ENCODE measurements at regions not wholly inside any gene's neighbourhood (a gene's known extent, or its start where the extent isn't known, plus 50 kb on each side); places are given as distances from the start of the nearest gene placed in this dataset.

GRCh38 chr4:125956276-125956675 lies 641.5 kb downstream of the FAT4 start:
- no peaks in the 10 kb centered on the region for H3K4me1 ChIP-seq
- TF ChIP-seq POLR2A (IDR thresholded peaks at IDR 0.05) (no peak), EP300 (IDR thresholded peaks at IDR 0.05) (no peak), POLR2AphosphoS5 (IDR thresholded peaks at IDR 0.05) (no peak)
- TF ChIP-seq, protein P1, sequence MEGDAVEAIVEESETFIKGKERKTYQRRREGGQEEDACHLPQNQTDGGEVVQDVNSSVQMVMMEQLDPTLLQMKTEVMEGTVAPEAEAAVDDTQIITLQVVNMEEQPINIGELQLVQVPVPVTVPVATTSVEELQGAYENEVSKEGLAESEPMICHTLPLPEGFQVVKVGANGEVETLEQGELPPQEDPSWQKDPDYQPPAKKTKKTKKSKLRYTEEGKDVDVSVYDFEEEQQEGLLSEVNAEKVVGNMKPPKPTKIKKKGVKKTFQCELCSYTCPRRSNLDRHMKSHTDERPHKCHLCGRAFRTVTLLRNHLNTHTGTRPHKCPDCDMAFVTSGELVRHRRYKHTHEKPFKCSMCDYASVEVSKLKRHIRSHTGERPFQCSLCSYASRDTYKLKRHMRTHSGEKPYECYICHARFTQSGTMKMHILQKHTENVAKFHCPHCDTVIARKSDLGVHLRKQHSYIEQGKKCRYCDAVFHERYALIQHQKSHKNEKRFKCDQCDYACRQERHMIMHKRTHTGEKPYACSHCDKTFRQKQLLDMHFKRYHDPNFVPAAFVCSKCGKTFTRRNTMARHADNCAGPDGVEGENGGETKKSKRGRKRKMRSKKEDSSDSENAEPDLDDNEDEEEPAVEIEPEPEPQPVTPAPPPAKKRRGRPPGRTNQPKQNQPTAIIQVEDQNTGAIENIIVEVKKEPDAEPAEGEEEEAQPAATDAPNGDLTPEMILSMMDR (IDR thresholded peaks at IDR 0.05), result no peak
- H3K9me3 ChIP-seq, result no peaks in the 10 kb centered on the region
- no peak overlapping the region for H3K27ac ChIP-seq
- DNase-seq, result no peak
- no peaks in the 10 kb centered on the region for H3K36me3 ChIP-seq
- WGBS, 2 donors, result 90 to 100% methylated on average over 1 of the region's 1 CpG
- no peak overlapping the region for H3K4me3 ChIP-seq
- no peaks in the 10 kb centered on the region for H3K27me3 ChIP-seq
- ATAC-seq (ENCODE audit: low FRiP score in 2 of 2), result no peak

- Histone ChIP-seq H3K27ac (no peak overlapping the region), H3K27me3 (no peaks in the 10 kb centered on the region), H3K36me3 (no peaks in the 10 kb centered on the region), H3K9me3 (no peaks in the 10 kb centered on the region), H3K4me3 (no peak overlapping the region), H3K4me1 (no peaks in the 10 kb centered on the region)
- DNase-seq (no peak), ATAC-seq (ENCODE audit: low FRiP score in 2 of 2) (no peak)
- no peak for TF ChIP-seq POLR2A (IDR thresholded peaks at IDR 0.05)
- TF ChIP-seq EP300 (IDR thresholded peaks at IDR 0.05), result no peak
- TF ChIP-seq, protein P1 (IDR thresholded peaks at IDR 0.05), result no peak
- no peak for TF ChIP-seq POLR2AphosphoS5 (IDR thresholded peaks at IDR 0.05)
These were observed 643.8 kb downstream of the FAT4 start for GRCh38 chr4:125958519-125958918.

GRCh38 chr4:125961626-125962025 lies 646.9 kb downstream of the FAT4 start:
- DNase-seq, result peak in 1 of 2 donors; percentile 20
- H3K27ac ChIP-seq, result no peak overlapping the region
- no peaks in the 10 kb centered on the region for H3K9me3 ChIP-seq
- H3K36me3 ChIP-seq, result no peaks in the 10 kb centered on the region
- ATAC-seq (ENCODE audit: low FRiP score in 2 of 2), result peak in 1 of 2 donors; percentile 43
- H3K4me1 ChIP-seq, result no peaks in the 10 kb centered on the region
- no peaks in the 10 kb centered on the region for H3K27me3 ChIP-seq
- WGBS, 2 donors, result 91 to 100% methylated on average over 3 to 5 of the region's 5 CpGs
- H3K4me3 ChIP-seq, result no peak overlapping the region
- TF ChIP-seq, protein P1 (IDR thresholded peaks at IDR 0.05), result no peak
- TF ChIP-seq EP300 (IDR thresholded peaks at IDR 0.05) (no peak), POLR2A (IDR thresholded peaks at IDR 0.05) (no peak), POLR2AphosphoS5 (IDR thresholded peaks at IDR 0.05) (no peak)

- WGBS, 2 donors, result 80 to 81% methylated on average over 4 of the region's 4 CpGs
- Histone ChIP-seq H3K27me3 (no peaks in the 10 kb centered on the region), H3K9me3 (no peaks in the 10 kb centered on the region), H3K4me1 (no peaks in the 10 kb centered on the region), H3K27ac (no peak overlapping the region), H3K36me3 (no peaks in the 10 kb centered on the region), H3K4me3 (no peak overlapping the region)
- no peak for DNase-seq
- TF ChIP-seq POLR2A (IDR thresholded peaks at IDR 0.05) (no peak), POLR2AphosphoS5 (IDR thresholded peaks at IDR 0.05) (no peak), EP300 (IDR thresholded peaks at IDR 0.05) (no peak)
- TF ChIP-seq, protein P1 (IDR thresholded peaks at IDR 0.05), result no peak
- no peak for ATAC-seq (ENCODE audit: low FRiP score in 2 of 2)
These were observed 661.2 kb downstream of the FAT4 start for GRCh38 chr4:125975861-125976397.

DNA sequence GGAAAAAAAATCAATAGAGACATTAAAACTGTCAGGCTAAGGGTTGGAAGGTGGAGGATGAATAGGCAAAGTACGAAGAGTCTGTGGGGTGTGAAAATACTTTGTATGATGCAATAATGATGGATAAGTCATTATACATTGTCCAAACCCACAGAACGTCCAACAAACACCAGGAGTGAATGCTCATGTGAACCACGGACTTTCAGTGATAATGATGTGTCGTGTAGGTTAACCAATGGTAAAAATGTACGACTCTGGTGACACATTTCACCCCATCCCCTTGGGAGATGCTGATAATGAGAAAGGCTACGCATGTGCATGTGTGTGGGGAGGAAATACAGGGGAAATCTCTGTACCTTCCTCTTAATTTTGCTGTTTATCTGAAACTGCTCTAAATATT lies 665.2 kb downstream of the FAT4 start:
- H3K27me3 ChIP-seq, result no peaks in the 10 kb centered on the region
- no peaks in the 10 kb centered on the region for H3K9me3 ChIP-seq
- ATAC-seq (ENCODE audit: low FRiP score in 2 of 2) (no peak), DNase-seq (no peak)
- no peak overlapping the region for H3K4me3 ChIP-seq
- WGBS, 2 donors, result 84 to 89% methylated on average over 6 of the region's 6 CpGs
- TF ChIP-seq EP300 (IDR thresholded peaks at IDR 0.05) (no peak), POLR2AphosphoS5 (IDR thresholded peaks at IDR 0.05) (no peak), POLR2A (IDR thresholded peaks at IDR 0.05) (no peak)
- TF ChIP-seq, protein P1 (IDR thresholded peaks at IDR 0.05), result no peak
- H3K4me1 ChIP-seq, result no peaks in the 10 kb centered on the region
- no peak overlapping the region for H3K27ac ChIP-seq
- no peaks in the 10 kb centered on the region for H3K36me3 ChIP-seq
